ENCODE measurements at regions not wholly inside any gene's neighbourhood (a gene's known extent, or its start where the extent isn't known, plus 50 kb on each side); places are given as distances from the start of the nearest gene placed in this dataset.

DNA sequence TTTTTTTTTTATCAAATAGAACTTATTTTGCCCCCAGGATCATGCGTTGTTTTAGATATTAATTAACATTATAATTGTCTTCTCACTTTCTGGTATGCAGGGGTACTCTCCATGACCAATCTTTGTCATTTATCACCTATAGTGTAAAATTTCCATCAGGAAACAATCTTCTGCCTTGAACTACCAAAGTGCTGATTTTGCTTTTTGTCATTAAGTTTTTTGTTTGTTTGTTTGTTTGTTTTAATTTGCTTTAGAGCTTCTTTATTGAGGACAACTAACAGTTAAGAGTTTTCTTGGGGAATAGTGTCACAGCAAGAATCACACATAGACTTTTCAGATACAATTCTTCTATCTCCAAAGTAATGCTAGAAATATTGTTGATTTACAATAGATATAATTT lies 171.2 kb upstream of the PRPS1L1 start:
- TF ChIP-seq, protein P1, sequence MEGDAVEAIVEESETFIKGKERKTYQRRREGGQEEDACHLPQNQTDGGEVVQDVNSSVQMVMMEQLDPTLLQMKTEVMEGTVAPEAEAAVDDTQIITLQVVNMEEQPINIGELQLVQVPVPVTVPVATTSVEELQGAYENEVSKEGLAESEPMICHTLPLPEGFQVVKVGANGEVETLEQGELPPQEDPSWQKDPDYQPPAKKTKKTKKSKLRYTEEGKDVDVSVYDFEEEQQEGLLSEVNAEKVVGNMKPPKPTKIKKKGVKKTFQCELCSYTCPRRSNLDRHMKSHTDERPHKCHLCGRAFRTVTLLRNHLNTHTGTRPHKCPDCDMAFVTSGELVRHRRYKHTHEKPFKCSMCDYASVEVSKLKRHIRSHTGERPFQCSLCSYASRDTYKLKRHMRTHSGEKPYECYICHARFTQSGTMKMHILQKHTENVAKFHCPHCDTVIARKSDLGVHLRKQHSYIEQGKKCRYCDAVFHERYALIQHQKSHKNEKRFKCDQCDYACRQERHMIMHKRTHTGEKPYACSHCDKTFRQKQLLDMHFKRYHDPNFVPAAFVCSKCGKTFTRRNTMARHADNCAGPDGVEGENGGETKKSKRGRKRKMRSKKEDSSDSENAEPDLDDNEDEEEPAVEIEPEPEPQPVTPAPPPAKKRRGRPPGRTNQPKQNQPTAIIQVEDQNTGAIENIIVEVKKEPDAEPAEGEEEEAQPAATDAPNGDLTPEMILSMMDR (IDR thresholded peaks at IDR 0.05; ENCODE audit: extremely low read depth, missing control alignments): no peak
- DNase-seq (ENCODE audit: low spot score): no peak

DNA sequence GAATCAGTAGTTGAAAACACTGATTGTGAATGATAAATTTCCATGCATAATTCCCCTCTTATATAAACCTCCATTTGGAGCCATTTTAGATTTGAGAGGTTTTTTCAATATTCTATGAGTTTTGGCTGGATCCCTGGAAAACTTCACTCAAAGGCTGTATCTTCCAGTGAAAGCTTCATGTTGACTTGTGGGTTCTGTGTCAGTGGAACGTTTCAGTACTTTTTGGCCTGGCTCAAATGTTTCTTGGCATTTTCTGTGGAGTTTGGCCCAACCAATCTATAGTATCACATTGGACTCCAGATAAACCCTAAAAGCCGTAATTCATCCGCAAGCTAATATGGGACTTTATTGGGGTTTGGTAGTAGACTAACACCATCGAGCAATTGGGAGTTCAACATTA lies 172.6 kb upstream of the PRPS1L1 start:
- TF ChIP-seq, protein P1 (IDR thresholded peaks at IDR 0.05; ENCODE audit: extremely low read depth, missing control alignments): no peak
- no peak for DNase-seq (ENCODE audit: low spot score)

DNA sequence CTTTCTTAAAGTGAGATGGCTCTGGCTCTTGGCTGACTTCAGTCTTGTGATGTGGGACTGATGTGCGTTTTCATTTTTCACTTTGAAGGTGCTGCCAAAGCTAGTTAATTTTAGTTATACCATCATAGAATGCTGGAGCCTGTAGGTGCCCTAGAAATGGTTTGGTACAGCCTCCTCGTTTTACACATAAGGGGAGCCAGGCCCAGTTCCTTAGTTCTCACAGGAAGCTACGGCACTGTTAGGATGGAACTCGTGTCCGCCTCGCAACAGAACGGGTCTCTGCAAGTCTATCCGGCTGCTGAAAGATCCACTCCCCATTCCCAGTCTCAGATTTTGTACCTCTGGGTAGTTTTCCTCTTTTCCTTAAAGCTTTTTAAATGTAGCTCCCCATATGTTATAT lies 173.2 kb upstream of the PRPS1L1 start:
- TF ChIP-seq, protein P1 (IDR thresholded peaks at IDR 0.05; ENCODE audit: extremely low read depth, missing control alignments): no peak
- DNase-seq (ENCODE audit: low spot score): no peak

DNA sequence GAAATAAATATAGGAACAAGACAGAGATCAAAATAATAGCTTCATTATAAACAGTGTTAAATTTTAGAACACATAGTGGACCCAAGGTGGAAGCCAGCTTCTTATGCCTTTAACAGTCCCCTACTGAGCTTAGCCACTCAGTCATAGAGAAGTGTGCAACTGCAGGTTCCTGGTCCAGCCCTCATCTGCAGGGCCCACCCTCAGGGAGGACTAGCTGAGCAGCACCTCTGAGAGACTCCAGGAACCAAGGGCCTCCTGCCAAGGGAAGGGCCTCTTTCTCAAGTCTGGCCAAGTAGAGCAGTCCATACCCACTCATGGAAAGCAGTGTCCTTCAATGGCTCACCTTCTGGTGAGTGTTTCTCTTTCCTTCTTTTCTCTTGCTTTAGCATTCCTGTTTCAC lies 173.7 kb upstream of the PRPS1L1 start:
- TF ChIP-seq, protein P1 (IDR thresholded peaks at IDR 0.05; ENCODE audit: extremely low read depth, missing control alignments): no peak

DNA sequence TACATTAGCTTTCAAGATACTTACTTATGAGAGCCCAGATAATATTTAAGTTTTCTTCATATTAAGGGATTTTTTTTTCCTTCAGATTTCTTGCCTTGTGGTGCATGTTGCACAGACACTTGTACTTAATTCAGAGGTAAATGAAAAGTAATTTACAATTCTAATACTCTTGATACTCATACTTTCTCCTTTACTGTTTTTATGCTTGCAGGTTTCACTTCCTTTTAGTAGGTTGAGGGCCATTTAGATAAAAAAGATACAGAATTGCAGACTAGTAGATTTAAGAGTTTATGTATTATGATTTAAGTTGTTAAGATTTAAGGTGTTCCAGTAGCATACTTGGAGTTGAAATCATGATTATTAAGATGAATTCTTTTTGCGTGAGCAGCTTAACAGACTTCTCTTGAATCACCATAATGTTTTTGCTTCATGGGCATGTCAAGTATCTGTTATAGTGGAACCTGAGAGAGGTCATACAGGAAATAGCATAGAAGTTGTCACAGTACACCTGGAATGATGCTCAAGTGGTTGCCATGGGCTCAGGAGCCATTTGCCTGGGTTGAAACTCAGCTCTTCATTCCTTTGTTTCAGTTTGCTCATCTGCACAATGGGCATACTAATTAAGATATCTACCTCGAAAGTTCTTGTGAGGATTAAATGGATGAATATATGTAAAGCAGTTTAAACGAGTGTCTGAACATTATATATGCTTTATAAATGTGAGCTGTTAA lies 174.8 kb upstream of the PRPS1L1 start:
- no peak for DNase-seq (ENCODE audit: low spot score)
- TF ChIP-seq, protein P1 (IDR thresholded peaks at IDR 0.05; ENCODE audit: extremely low read depth, missing control alignments): no peak

More for the DNA sequence above, 173.7 kb upstream of the PRPS1L1 start:
- no peak for DNase-seq (ENCODE audit: low spot score)

DNA sequence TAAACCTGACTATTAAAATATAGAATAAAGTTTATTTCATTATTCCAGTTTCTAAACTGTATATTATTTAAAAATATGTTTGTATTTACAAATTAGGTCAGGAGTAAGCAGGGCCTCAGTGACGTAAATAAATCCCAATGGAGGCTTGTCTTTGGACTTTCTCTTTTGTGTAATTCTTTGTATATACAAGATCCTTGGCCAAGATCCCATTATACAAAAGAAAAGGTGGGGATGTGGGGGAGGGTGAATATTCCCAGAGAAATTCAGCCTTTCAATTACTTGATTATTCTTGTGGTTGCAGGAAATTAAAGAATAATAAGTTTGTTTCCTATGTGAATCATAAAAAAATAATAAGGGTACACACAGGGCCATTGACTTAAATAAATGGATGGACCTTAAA lies 178.7 kb upstream of the PRPS1L1 start:
- TF ChIP-seq, protein P1 (IDR thresholded peaks at IDR 0.05; ENCODE audit: extremely low read depth, missing control alignments): no peak
- DNase-seq (ENCODE audit: low spot score): no peak

DNA sequence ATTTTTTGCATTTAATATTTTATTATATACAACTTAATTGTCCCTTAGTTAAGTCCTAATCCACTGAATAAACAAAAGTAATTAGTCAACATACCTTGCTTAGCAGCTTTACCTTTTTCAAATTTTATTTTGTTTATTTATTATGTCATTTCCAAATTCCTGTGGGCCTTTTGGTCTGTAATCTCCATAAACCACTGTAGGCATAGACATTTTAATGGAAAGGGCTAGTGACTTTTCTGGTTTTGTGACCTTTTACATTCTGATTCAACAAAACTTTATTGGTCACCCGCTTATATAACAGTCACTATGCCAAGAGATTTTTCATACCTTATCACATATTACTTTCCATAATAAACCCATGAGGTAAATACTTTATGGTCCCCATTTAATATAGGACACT lies 181.3 kb upstream of the PRPS1L1 start:
- TF ChIP-seq, protein P1 (IDR thresholded peaks at IDR 0.05; ENCODE audit: extremely low read depth, missing control alignments): no peak
- DNase-seq (ENCODE audit: low spot score): no peak
